Panc1 (cell line): ENCODE measurements at regions not wholly inside any gene's neighbourhood (a gene's known extent, or its start where the extent isn't known, plus 50 kb on each side); places are given as distances from the start of the nearest gene placed in this dataset.

Experiments used
- ATAC-seq: fragments of 200-7000 bp; cut with Tn5 transposase; 2 replicates; pipeline ENCODE4 v1.9.1; 2020; ENCODE audit warnings: mild to moderate bottlenecking, moderate library complexity
- BruUV-seq: library from RNA; stranded (reverse); fragments of 400-500 nt; replicated peaks from 2 replicates; lab custom pipeline; 2021; lab: Mats Ljungman, UMichigan
- CTCF ChIA-PET: fragments of 300-600 bp; sonication (Branson Sonifier 250); formaldehyde crosslinking; loops from one replicate; lab custom pipeline; 2022; ENCODE audit warnings: antibody characterized with exemption; lab: Charles Lee
- POLR2A ChIA-PET: fragments of 300-600 bp; sonication (Branson Sonifier 250); formaldehyde crosslinking; loops from one replicate; lab custom pipeline; 2022; ENCODE audit warnings: antibody characterized with exemption; lab: Charles Lee
- DNase-seq: peaks from one replicate; pipeline ENCODE4 v3.0.0-alpha.2; 2010; ENCODE audit warnings: low read depth, low spot score
- H3K27ac ChIP-seq: 2 replicates; pipeline ENCODE4 v1.5.1; 2011; ENCODE audit warnings: mild to moderate bottlenecking, low read length, inconsistent platforms
- H3K27me3 ChIP-seq: fragments of 200-500 bp; sonication (Bioruptor generic); 2 replicates; pipeline ENCODE4 v1.6.0; 2014; ENCODE audit warnings: low read length, inconsistent platforms; ENCODE audit not compliant: control insufficient read depth, insufficient read depth
- H3K36me3 ChIP-seq: fragments of 200-500 bp; sonication (Bioruptor generic); 2 replicates; pipeline ENCODE4 v1.5.1; 2014; ENCODE audit warnings: inconsistent platforms, mild to moderate bottlenecking, low read length, moderate library complexity; ENCODE audit not compliant: control insufficient read depth, insufficient read depth
- H3K4me1 ChIP-seq: 2 replicates; pipeline ENCODE4 v1.5.1; 2011; ENCODE audit warnings: inconsistent platforms, mild to moderate bottlenecking, low read length, moderate library complexity; ENCODE audit not compliant: control insufficient read depth, insufficient read depth
- H3K4me3 ChIP-seq, 2 experiments: 2 replicates each; pipeline ENCODE4 v1.5.1; 2011 to 2012; ENCODE audit warnings: low read depth in 2 of 2, low read length in 2 of 2, mild to moderate bottlenecking in 2 of 2, inconsistent platforms in 1 of 2, moderate library complexity in 1 of 2
- H3K9me3 ChIP-seq: fragments of 200-500 bp; sonication (Bioruptor generic); 2 replicates; pipeline ENCODE4 v1.5.1; 2014; ENCODE audit warnings: low read depth, mild to moderate bottlenecking, inconsistent platforms, low read length, moderate library complexity; ENCODE audit not compliant: control insufficient read depth, insufficient read depth
- CTCF ChIP-seq: fragments of 450-650 bp; IDR thresholded peaks from 2 replicates; pipeline ENCODE4 v1.5.1; 2017; ENCODE audit warnings: mild to moderate bottlenecking
- POLR2AphosphoS5 ChIP-seq: IDR thresholded peaks from 2 replicates; pipeline ENCODE4 v1.6.1; 2012; ENCODE audit warnings: mild to moderate bottlenecking, low read depth, low read length, moderate library complexity
- REST ChIP-seq, 2 experiments: IDR thresholded peaks; 2 replicates each; pipeline ENCODE4 v1.6.1; 2011 to 2012; ENCODE audit warnings: low read depth in 2 of 2, control low read depth in 1 of 2, low read length in 1 of 2, mild to moderate bottlenecking in 1 of 2, moderate library complexity in 1 of 2; ENCODE audit not compliant: insufficient read depth in 1 of 2
- SIN3A ChIP-seq: IDR thresholded peaks from 2 replicates; pipeline ENCODE4 v1.6.1; 2012; ENCODE audit warnings: low read depth, mild to moderate bottlenecking, low read length, moderate library complexity, borderline replicate concordance; ENCODE audit not compliant: insufficient read depth
- TCF7L2 ChIP-seq: IDR thresholded peaks from 2 replicates; pipeline ENCODE4 v1.6.1; 2011; ENCODE audit warnings: mild to moderate bottlenecking, low read depth, low read length, inconsistent platforms
- in situ Hi-C: cut with HindIII; loops from 2 replicates; pipeline ENCODE4 v1.10.0; 2016; ENCODE audit warnings: low sequenced_read_pairs, low pct_unique_long_range_greater_than_20kb
- intact Hi-C: fragments of 100-400 bp; cut with micrococcal nuclease; formaldehyde crosslinking; loops from one replicate; pipeline ENCODE4 v1.10.0; 2022; ENCODE audit not compliant: unreplicated experiment

GRCh38 chr2:103008586-103008985 is 246.8 kb downstream of the TMEM182 start:
- POLR2A ChIA-PET = no interaction called here
- ATAC-seq = no peak
- CTCF ChIA-PET = no interaction called here

GRCh38 chr2:103009871-103010270 is 248.0 kb downstream of the TMEM182 start:
- Histone ChIP-seq H3K4me1 (no peaks in the 10 kb centered on the region), H3K4me3 (no peak overlapping the region), H3K27ac (no peak overlapping the region), H3K36me3 (no peaks in the 10 kb centered on the region), H3K27me3 (no peaks in the 10 kb centered on the region), H3K9me3 (no peaks in the 10 kb centered on the region)
- ChIA-PET CTCF (no interaction called here), POLR2A (no interaction called here)
- intact Hi-C loops = no loop called here
- DNase-seq = no peak
- no peak for TF ChIP-seq SIN3A
- TF ChIP-seq CTCF = no peak
- TF ChIP-seq TCF7L2 = no peak
- TF ChIP-seq POLR2AphosphoS5 = no peak
- TF ChIP-seq REST (IDR thresholded peaks at IDR 0.05; ENCODE audit: insufficient read depth in 1 of 2, low read depth in 2 of 2, low read length in 1 of 2) = no peak
- no peak for ATAC-seq
- no TSS peak for BruUV-seq
- in situ Hi-C loops = no loop called here

More at GRCh38 chr2:103008586-103008985, 246.8 kb downstream of the TMEM182 start:
- H3K27ac ChIP-seq = no peak overlapping the region
- BruUV-seq = no TSS peak
- H3K36me3 ChIP-seq = no peaks in the 10 kb centered on the region
- H3K4me1 ChIP-seq = no peaks in the 10 kb centered on the region
- H3K27me3 ChIP-seq = no peaks in the 10 kb centered on the region
- no peaks in the 10 kb centered on the region for H3K9me3 ChIP-seq
- in situ Hi-C loops (no loop called here), intact Hi-C loops (no loop called here)
- no peak overlapping the region for H3K4me3 ChIP-seq
- no peak for DNase-seq
- no peak for TF ChIP-seq SIN3A

GRCh38 chr2:103010306-103010705 is 248.5 kb downstream of the TMEM182 start:
- DNase-seq (no peak), ATAC-seq (no peak)
- no peak overlapping the region for H3K4me3 ChIP-seq
- ChIA-PET POLR2A (no interaction called here), CTCF (no interaction called here)
- H3K27ac ChIP-seq = no peak overlapping the region
- no peaks in the 10 kb centered on the region for H3K4me1 ChIP-seq
- no TSS peak for BruUV-seq
- no peaks in the 10 kb centered on the region for H3K27me3 ChIP-seq
- H3K9me3 ChIP-seq = no peaks in the 10 kb centered on the region
- TF ChIP-seq POLR2AphosphoS5 = no peak
- H3K36me3 ChIP-seq = no peaks in the 10 kb centered on the region
- intact Hi-C loops (no loop called here), in situ Hi-C loops (no loop called here)
